ENCODE measurements at regions not wholly inside any gene's neighbourhood (a gene's known extent, or its start where the extent isn't known, plus 50 kb on each side); places are given as distances from the start of the nearest gene placed in this dataset.

DNA sequence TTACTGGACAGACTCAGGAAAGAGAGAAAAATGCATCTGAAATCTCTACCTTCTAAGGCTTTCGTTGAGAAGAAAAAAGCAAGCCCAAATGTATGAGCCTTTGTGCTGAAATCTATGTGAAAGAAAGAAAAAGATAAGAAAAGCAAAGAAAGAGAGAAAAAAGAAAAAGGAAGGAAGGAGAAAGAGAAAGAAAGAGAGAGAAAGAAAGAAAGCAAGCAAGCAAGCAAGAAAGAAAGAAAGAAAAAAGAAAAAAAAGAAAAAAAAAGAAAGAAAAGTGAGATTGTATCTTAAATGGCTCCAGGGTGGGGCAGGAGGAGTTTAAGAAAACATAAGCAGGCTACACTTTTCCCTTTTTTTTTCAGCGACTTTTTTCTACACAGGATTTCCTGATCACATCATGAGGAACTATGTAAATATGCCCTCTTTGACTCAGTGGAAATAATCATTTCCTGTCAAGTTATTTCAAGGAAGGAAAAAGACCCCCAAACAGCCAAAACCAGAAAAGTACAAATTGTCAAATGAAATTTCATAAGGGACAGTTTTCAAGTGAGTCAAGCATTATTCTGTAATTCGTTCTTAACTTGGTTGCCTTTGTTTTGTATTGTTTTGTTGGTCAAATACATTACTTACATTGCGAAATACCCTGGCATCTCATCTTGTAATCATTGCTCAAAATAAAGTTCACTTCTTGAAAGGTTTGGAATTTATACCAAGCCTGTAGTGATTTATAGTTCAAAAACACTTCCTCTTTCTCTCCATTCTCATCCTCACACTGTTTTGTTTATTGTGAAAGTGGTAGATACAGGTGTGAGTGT, 79.5 kb upstream of the RNF217 start:
- TF ChIP-seq, protein P1, sequence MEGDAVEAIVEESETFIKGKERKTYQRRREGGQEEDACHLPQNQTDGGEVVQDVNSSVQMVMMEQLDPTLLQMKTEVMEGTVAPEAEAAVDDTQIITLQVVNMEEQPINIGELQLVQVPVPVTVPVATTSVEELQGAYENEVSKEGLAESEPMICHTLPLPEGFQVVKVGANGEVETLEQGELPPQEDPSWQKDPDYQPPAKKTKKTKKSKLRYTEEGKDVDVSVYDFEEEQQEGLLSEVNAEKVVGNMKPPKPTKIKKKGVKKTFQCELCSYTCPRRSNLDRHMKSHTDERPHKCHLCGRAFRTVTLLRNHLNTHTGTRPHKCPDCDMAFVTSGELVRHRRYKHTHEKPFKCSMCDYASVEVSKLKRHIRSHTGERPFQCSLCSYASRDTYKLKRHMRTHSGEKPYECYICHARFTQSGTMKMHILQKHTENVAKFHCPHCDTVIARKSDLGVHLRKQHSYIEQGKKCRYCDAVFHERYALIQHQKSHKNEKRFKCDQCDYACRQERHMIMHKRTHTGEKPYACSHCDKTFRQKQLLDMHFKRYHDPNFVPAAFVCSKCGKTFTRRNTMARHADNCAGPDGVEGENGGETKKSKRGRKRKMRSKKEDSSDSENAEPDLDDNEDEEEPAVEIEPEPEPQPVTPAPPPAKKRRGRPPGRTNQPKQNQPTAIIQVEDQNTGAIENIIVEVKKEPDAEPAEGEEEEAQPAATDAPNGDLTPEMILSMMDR (IDR thresholded peaks at IDR 0.05; ENCODE audit: partially characterized antibody, unreplicated experiment): no peak
- Mint-ChIP-seq H3K4me1 (ENCODE audit: low read depth, unreplicated experiment) (no peaks in the 10 kb centered on the region), H3K9me3 (ENCODE audit: unreplicated experiment) (no peaks in the 10 kb centered on the region), H3K27ac (ENCODE audit: unreplicated experiment) (no peak overlapping the region), H3K27me3 (ENCODE audit: unreplicated experiment) (no peaks in the 10 kb centered on the region), H3K36me3 (ENCODE audit: unreplicated experiment) (no peaks in the 10 kb centered on the region), H3K4me3 (ENCODE audit: unreplicated experiment) (no peak overlapping the region)
- no peak for DNase-seq

DNA sequence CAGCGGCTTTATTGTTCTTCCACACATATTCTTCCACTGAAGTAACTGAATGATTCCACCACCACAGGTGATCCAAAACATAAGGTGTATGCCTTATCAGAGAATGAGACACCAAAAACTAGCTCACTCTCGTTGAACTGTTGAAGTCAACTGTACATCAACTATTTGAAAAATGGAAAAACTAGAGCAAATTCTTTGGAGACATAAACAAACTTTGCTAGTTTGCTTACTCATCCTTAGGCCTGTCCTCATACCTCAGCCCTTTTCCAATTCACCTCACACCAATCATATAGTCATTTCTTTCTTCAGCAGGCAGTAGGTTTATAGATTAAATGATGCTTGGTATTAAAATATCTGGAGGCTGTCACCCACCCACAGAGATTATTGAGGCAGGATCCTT, 77.1 kb upstream of the RNF217 start:
- DNase-seq: no peak
- no peak overlapping the region for H3K27ac Mint-ChIP-seq (ENCODE audit: unreplicated experiment)
- H3K9me3 Mint-ChIP-seq (ENCODE audit: unreplicated experiment): no peaks in the 10 kb centered on the region
- no peaks in the 10 kb centered on the region for H3K36me3 Mint-ChIP-seq (ENCODE audit: unreplicated experiment)
- no peaks in the 10 kb centered on the region for H3K27me3 Mint-ChIP-seq (ENCODE audit: unreplicated experiment)
- H3K4me3 Mint-ChIP-seq (ENCODE audit: unreplicated experiment): no peak overlapping the region
- TF ChIP-seq, protein P1 (IDR thresholded peaks at IDR 0.05; ENCODE audit: partially characterized antibody, unreplicated experiment): no peak
- H3K4me1 Mint-ChIP-seq (ENCODE audit: low read depth, unreplicated experiment): no peaks in the 10 kb centered on the region

DNA sequence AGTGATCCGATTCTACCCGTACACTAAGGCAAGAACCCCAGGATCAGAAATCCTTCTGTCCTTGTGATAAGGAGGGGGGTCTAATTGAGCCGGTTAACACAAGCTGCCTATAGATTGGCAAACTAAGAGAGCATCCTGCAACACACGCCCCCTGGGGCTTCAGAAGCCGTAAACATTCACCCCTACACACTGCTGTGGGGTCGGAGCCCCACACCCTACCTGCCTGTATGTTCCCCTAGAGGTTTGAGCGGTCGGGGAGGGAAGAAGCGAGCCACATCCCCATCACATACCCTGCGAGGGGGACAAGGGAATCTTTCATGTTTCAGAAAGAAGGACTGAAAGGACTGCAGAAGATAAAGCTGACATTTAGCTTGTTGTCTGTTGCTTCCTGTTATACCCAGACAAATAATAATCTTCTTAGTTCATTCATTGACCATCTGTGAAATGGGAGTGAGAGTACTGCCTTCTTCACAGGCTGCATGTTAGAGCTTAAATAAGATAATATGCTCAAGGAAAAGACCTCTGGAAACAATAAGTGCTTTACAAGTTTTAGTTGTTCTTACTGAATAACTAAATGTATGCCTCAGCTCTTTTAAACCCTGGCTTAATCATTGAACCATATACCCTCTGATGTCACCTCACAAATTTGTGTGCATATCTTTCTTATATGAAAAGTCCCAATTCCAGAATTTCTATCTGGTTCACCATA, 74.2 kb upstream of the RNF217 start:
- DNase-seq: no peak
- no peaks in the 10 kb centered on the region for H3K27me3 Mint-ChIP-seq (ENCODE audit: unreplicated experiment)
- TF ChIP-seq, protein P1 (IDR thresholded peaks at IDR 0.05; ENCODE audit: partially characterized antibody, unreplicated experiment): no peak
- no peaks in the 10 kb centered on the region for H3K36me3 Mint-ChIP-seq (ENCODE audit: unreplicated experiment)
- no peak overlapping the region for H3K27ac Mint-ChIP-seq (ENCODE audit: unreplicated experiment)
- H3K4me1 Mint-ChIP-seq (ENCODE audit: low read depth, unreplicated experiment): no peaks in the 10 kb centered on the region
- peaks cover 3% of the 10 kb centered on the region for H3K9me3 Mint-ChIP-seq (ENCODE audit: unreplicated experiment)
- H3K4me3 Mint-ChIP-seq (ENCODE audit: unreplicated experiment): no peak overlapping the region

DNA sequence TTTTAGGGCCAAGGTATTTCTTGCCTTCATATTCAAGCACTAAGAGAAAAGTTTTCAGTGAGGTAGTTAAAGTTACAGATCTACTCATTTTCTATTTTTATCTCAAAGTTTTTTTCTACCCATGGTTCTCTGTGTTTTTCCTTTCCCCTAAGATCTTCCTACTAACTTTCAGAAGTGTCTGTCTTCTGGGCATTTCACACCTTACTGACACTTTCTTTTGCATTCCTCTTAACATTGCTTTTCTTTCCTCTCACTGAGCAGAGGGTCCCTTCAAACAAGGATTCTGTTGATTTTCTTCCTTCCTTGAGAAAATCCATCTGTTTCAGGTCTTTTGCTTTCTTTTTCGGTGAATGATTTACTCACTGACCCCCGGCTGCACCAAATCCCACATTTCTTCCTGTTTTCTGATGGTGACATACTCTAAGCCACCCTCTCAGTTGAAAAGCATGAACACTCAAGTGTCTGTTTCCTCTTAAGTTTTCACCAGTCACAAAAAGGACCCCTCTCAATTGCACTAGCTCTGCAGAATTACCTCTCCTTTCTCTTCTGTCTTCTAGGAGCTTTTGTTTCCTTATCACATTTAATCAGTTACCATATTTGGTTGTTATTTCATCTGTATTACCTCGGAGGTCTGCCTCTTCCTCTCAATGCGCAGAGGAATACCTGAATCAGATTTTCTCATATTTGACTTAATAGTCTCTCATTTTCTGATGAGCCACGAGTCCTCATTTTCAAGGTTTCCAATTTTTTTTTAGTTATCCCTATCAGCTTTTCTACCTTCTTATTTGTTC, 73.5 kb upstream of the RNF217 start:
- Mint-ChIP-seq H3K4me3 (ENCODE audit: unreplicated experiment) (no peak overlapping the region), H3K36me3 (ENCODE audit: unreplicated experiment) (no peaks in the 10 kb centered on the region), H3K4me1 (ENCODE audit: low read depth, unreplicated experiment) (no peaks in the 10 kb centered on the region), H3K27me3 (ENCODE audit: unreplicated experiment) (no peaks in the 10 kb centered on the region), H3K9me3 (ENCODE audit: unreplicated experiment) (peaks cover 3% of the 10 kb centered on the region), H3K27ac (ENCODE audit: unreplicated experiment) (no peak overlapping the region)
- DNase-seq: no peak
- TF ChIP-seq, protein P1 (IDR thresholded peaks at IDR 0.05; ENCODE audit: partially characterized antibody, unreplicated experiment): no peak

Measured in glutamatergic neuron (in vitro differentiated cells).